ENCODE measurements at regions not wholly inside any gene's neighbourhood (a gene's known extent, or its start where the extent isn't known, plus 50 kb on each side); places are given as distances from the start of the nearest gene placed in this dataset.

GRCh38 chr4:157687971-157688370, 467.4 kb downstream of the GRIA2 start:
- TF ChIP-seq CTCF (conservative IDR thresholded peaks at IDR 0.05; ENCODE audit: low read length), result no peak
- no peak for TF ChIP-seq EZH2phosphoT487 (IDR thresholded peaks at IDR 0.05; ENCODE audit: borderline replicate concordance, low read depth, low read length)
